Mammary epithelial cell (primary cell): ENCODE measurements at regions not wholly inside any gene's neighbourhood (a gene's known extent, or its start where the extent isn't known, plus 50 kb on each side); places are given as distances from the start of the nearest gene placed in this dataset.

Experiments used
- EZH2 ChIP-seq: IDR thresholded peaks from 2 replicates; pipeline ENCODE4 v1.6.1; 2012; ENCODE audit warnings: low read length, inconsistent platforms, borderline replicate concordance
- TF ChIP-seq, protein P1 (sequence below), 2 donors: IDR thresholded peaks in 1 of 2; conservative IDR thresholded peaks in 1 of 2; 2 replicates each; pipeline ENCODE4 v1.5.1; 2011 to 2012; ENCODE audit warnings: inconsistent platforms in 2 of 2, low read length in 2 of 2, mild to moderate bottlenecking in 2 of 2, control low read depth in 1 of 2, low read depth in 1 of 2; ENCODE audit not compliant: insufficient read depth in 1 of 2; ENCODE audit errors: extremely low read depth in 1 of 2

DNA sequence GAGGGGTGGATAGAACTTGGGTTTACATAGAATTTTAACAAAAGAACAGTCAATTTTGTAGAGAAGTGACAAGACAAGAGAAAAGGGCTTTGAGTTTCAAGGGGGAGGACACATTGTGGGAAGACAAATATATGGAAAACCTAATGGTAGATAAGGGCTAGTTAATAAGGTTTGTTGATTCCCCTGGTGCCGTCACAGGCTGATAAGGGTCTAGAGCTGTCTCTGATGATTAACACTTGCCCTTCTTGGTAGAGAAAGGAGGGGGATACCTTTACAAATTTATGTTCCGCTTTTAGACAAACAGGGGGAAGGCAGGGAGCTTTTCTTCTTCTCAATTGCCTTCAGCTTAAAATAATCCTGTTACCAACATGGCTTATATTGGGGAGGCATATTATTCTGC, 124.3 kb downstream of the ETS2 start:
- TF ChIP-seq, protein P1, sequence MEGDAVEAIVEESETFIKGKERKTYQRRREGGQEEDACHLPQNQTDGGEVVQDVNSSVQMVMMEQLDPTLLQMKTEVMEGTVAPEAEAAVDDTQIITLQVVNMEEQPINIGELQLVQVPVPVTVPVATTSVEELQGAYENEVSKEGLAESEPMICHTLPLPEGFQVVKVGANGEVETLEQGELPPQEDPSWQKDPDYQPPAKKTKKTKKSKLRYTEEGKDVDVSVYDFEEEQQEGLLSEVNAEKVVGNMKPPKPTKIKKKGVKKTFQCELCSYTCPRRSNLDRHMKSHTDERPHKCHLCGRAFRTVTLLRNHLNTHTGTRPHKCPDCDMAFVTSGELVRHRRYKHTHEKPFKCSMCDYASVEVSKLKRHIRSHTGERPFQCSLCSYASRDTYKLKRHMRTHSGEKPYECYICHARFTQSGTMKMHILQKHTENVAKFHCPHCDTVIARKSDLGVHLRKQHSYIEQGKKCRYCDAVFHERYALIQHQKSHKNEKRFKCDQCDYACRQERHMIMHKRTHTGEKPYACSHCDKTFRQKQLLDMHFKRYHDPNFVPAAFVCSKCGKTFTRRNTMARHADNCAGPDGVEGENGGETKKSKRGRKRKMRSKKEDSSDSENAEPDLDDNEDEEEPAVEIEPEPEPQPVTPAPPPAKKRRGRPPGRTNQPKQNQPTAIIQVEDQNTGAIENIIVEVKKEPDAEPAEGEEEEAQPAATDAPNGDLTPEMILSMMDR (conservative IDR thresholded peaks at IDR 0.05 in 1 of 2, IDR thresholded peaks at IDR 0.05 in 1 of 2; ENCODE audit: extremely low read depth in 1 of 2, insufficient read depth in 1 of 2, low read depth in 1 of 2, low read length in 2 of 2) = no peak
- TF ChIP-seq EZH2 = no peak
